HL-60 (cell line): ENCODE measurements at regions not wholly inside any gene's neighbourhood (a gene's known extent, or its start where the extent isn't known, plus 50 kb on each side); places are given as distances from the start of the nearest gene placed in this dataset.

Experiments used
- DNase-seq, 2 experiments: peaks; one replicate each; pipeline ENCODE4 v3.0.0-alpha.2; 2010 to 2020; ENCODE audit warnings: low read depth in 1 of 2, low spot score in 1 of 2
- H3K27ac ChIP-seq: fragments of 250-450 bp; sonication (Bioruptor Pico); replicated peaks from 2 replicates; pipeline ENCODE4 v1.5.1; 2020; ENCODE audit warnings: mild to moderate bottlenecking, moderate library complexity
- H3K27me3 ChIP-seq: fragments of 250-450 bp; sonication (Bioruptor Pico); 2 replicates; pipeline ENCODE4 v1.5.1; 2021; ENCODE audit warnings: mild to moderate bottlenecking, moderate library complexity; ENCODE audit not compliant: insufficient read depth, poor library complexity, severe bottlenecking
- H3K4me3 ChIP-seq: replicated peaks from 2 replicates; pipeline ENCODE4 v1.5.1; 2011; ENCODE audit warnings: mild to moderate bottlenecking, control low read depth, low read length; ENCODE audit not compliant: insufficient read depth
- CTCF ChIP-seq: IDR thresholded peaks from one replicate; pipeline ENCODE4 v1.5.1; 2011; ENCODE audit warnings: low read length, control low read depth, inconsistent platforms; ENCODE audit not compliant: insufficient read depth
- GABPA ChIP-seq: IDR thresholded peaks from 2 replicates; pipeline ENCODE4 v1.6.1; 2012; ENCODE audit warnings: low read depth
- POLR2AphosphoS5 ChIP-seq: IDR thresholded peaks from 2 replicates; pipeline ENCODE4 v1.6.1; 2012; ENCODE audit warnings: low read depth
- REST ChIP-seq: IDR thresholded peaks from 2 replicates; pipeline ENCODE4 v1.6.1; 2012; ENCODE audit warnings: low read depth; ENCODE audit not compliant: insufficient replicate concordance
- SPI1 ChIP-seq: IDR thresholded peaks from 2 replicates; pipeline ENCODE4 v1.6.1; 2012; ENCODE audit warnings: low read depth, mild to moderate bottlenecking, borderline replicate concordance

- Histone ChIP-seq H3K27ac (no peak overlapping the region), H3K27me3 (no peaks in the 10 kb centered on the region), H3K4me3 (no peak overlapping the region)
- no peak for DNase-seq
- no peak for TF ChIP-seq GABPA
- no peak for TF ChIP-seq REST
- TF ChIP-seq POLR2AphosphoS5: no peak
- no peak for TF ChIP-seq SPI1
- TF ChIP-seq CTCF: no peak
Measured at GRCh38 chr3:164194842-164195241, 883.5 kb downstream of the SI start.

GRCh38 chr3:164192974-164193373 is 885.3 kb downstream of the SI start:
- TF ChIP-seq REST (no peak), CTCF (no peak), POLR2AphosphoS5 (no peak), SPI1 (no peak), GABPA (no peak)
- no peak for DNase-seq
- Histone ChIP-seq H3K27me3 (no peaks in the 10 kb centered on the region), H3K4me3 (no peak overlapping the region), H3K27ac (no peak overlapping the region)

- Histone ChIP-seq H3K27ac (no peak overlapping the region), H3K4me3 (no peak overlapping the region), H3K27me3 (no peaks in the 10 kb centered on the region)
- DNase-seq: no peak
- TF ChIP-seq SPI1: no peak
- TF ChIP-seq REST: no peak
- no peak for TF ChIP-seq POLR2AphosphoS5
- no peak for TF ChIP-seq GABPA
- no peak for TF ChIP-seq CTCF
Measured at GRCh38 chr3:164190566-164190965, 887.7 kb downstream of the SI start.
